HepG2 (cell line): ENCODE measurements at regions not wholly inside any gene's neighbourhood (a gene's known extent, or its start where the extent isn't known, plus 50 kb on each side); places are given as distances from the start of the nearest gene placed in this dataset.

ENCODE experiments used
- ATAC-seq: fragments of 200-7000 bp; cut with Tn5 transposase; 3 replicates; pipeline ENCODE4 v1.9.1; 2020; ENCODE audit warnings: mild to moderate bottlenecking, moderate library complexity
- BruUV-seq: library from RNA; stranded (reverse); fragments of 400-500 nt; replicated peaks from 2 replicates; lab custom pipeline; 2021; lab: Mats Ljungman, UMichigan
- CTCF ChIA-PET: fragments of 300-600 bp; formaldehyde crosslinking; extraction: SDS; loops from one replicate; lab custom pipeline; 2021; ENCODE audit warnings: low total read pairs, inconsistent platforms, low intra/inter-chr PET ratio; lab: Yijun Ruan, JAX
- POLR2A ChIA-PET: fragments of 350-600 bp; sonication (Branson Sonifier 250); formaldehyde crosslinking; loops from one replicate; lab custom pipeline; 2020; ENCODE audit warnings: antibody characterized with exemption, inconsistent platforms; lab: Yijun Ruan, JAX
- DNase-seq: peaks from one replicate; pipeline ENCODE4 v3.0.0-alpha.2; 2015; ENCODE audit warnings: low spot score
- FAIRE-seq: peaks from 3 replicates; lab custom pipeline; 2011; peaks lifted over from hg19 to GRCh38; lab: Jason Lieb, UNC
- H2AFZ ChIP-seq: one replicate; pipeline ENCODE4 v1.6.1; 2011; ENCODE audit warnings: low read length, inconsistent platforms
- H3K27ac ChIP-seq: fragments of 300-600 bp; 3 replicates; pipeline ENCODE4 v1.8.0; 2011; ENCODE audit warnings: mixed run types, mild to moderate bottlenecking, mixed read lengths, low read length, inconsistent platforms; ENCODE audit not compliant: insufficient read depth; ENCODE audit errors: extremely low read length
- H3K27me3 ChIP-seq, 2 experiments: fragments of 200-600 bp in 1 of 2; 2 replicates in 1 of 2; 3 replicates in 1 of 2; pipeline versions ENCODE4 v1.6.0 to v1.8.0; 2011; ENCODE audit warnings: low read length in 2 of 2, mild to moderate bottlenecking in 2 of 2, moderate library complexity in 2 of 2, inconsistent platforms in 1 of 2; ENCODE audit not compliant: insufficient read depth in 2 of 2, control insufficient read depth in 1 of 2
- H3K36me3 ChIP-seq, 2 experiments: fragments of 200-600 bp in 1 of 2; replicated peaks in 1 of 2; 2 replicates in 1 of 2; 3 replicates in 1 of 2; pipeline versions ENCODE4 v1.5.1 to v1.8.0; 2011; ENCODE audit warnings: low read length in 2 of 2, inconsistent platforms in 1 of 2; ENCODE audit not compliant: insufficient read depth in 2 of 2, control insufficient read depth in 1 of 2
- H3K4me1 ChIP-seq: 2 replicates; pipeline ENCODE4 v1.5.1; 2012; ENCODE audit warnings: low read length, inconsistent platforms; ENCODE audit not compliant: insufficient read depth
- H3K4me2 ChIP-seq: 2 replicates; pipeline ENCODE4 v1.6.0; 2011; ENCODE audit warnings: low read depth, low read length, inconsistent platforms
- H3K4me3 ChIP-seq, 3 experiments: fragments of 200-600 bp in 1 of 3; sonication (generic), shearing (Covaris generic) in 1 of 3; replicated peaks in 1 of 3; 2 replicates each; pipeline ENCODE4 v1.5.1; 2011 to 2016; ENCODE audit warnings: low read length in 3 of 3, inconsistent platforms in 2 of 3, low read depth in 2 of 3, mild to moderate bottlenecking in 2 of 3, control low read depth in 1 of 3, mixed read lengths in 1 of 3; ENCODE audit not compliant: insufficient read depth in 1 of 3
- H3K79me2 ChIP-seq: one replicate; pipeline ENCODE4 v1.6.1; 2011; ENCODE audit warnings: low read length, inconsistent platforms; ENCODE audit not compliant: insufficient read depth
- H3K9ac ChIP-seq: 2 replicates; pipeline ENCODE4 v1.6.0; 2011; ENCODE audit warnings: mild to moderate bottlenecking, low read depth, low read length, inconsistent platforms; ENCODE audit not compliant: insufficient read depth
- H3K9me3 ChIP-seq: 2 replicates; pipeline ENCODE4 v1.5.1; 2012; ENCODE audit warnings: mild to moderate bottlenecking, low read length
- H4K20me1 ChIP-seq: 2 replicates; pipeline ENCODE4 v1.6.0; 2011; ENCODE audit warnings: inconsistent platforms, mild to moderate bottlenecking, low read length, moderate library complexity; ENCODE audit not compliant: insufficient read depth
- ARNTL ChIP-seq: sonication (generic); formaldehyde crosslinking; IDR thresholded peaks from 2 replicates; pipeline ENCODE4 v1.4.0; 2020; ENCODE audit warnings: mild to moderate bottlenecking, missing genetic modification reagents
- ATF2 ChIP-seq: sonication (generic); formaldehyde crosslinking; IDR thresholded peaks from 2 replicates; pipeline ENCODE4 v1.4.0; 2020; ENCODE audit warnings: missing genetic modification reagents
- MAF1 ChIP-seq: sonication (generic); formaldehyde crosslinking; IDR thresholded peaks from 2 replicates; pipeline ENCODE4 v1.5.0; 2020; ENCODE audit warnings: missing genetic modification reagents, borderline replicate concordance
- MED13 ChIP-seq: sonication (generic); formaldehyde crosslinking; IDR thresholded peaks from 2 replicates; pipeline ENCODE4 v1.5.0; 2020; ENCODE audit warnings: missing genetic modification reagents
- NCOA1 ChIP-seq: sonication (generic); formaldehyde crosslinking; IDR thresholded peaks from 2 replicates; pipeline ENCODE4 v1.9.0; 2021; ENCODE audit warnings: missing genetic modification reagents
- PHF8 ChIP-seq: sonication (generic); formaldehyde crosslinking; IDR thresholded peaks from 2 replicates; pipeline ENCODE4 v1.5.0; 2020; ENCODE audit warnings: missing genetic modification reagents
- SP4 ChIP-seq: sonication (generic); formaldehyde crosslinking; IDR thresholded peaks from 2 replicates; pipeline ENCODE4 v1.8.1; 2023; ENCODE audit warnings: mild to moderate bottlenecking, missing genetic modification reagents
- TERF1 ChIP-seq: sonication (generic); formaldehyde crosslinking; IDR thresholded peaks from 2 replicates; pipeline ENCODE4 v1.8.0; 2022; ENCODE audit warnings: mild to moderate bottlenecking, missing genetic modification reagents, moderate library complexity
- ZBTB2 ChIP-seq: sonication (generic); formaldehyde crosslinking; IDR thresholded peaks from 2 replicates; pipeline ENCODE4 v1.8.0; 2022; ENCODE audit warnings: low read depth, missing genetic modification reagents
- ZFP36L2 ChIP-seq: sonication (generic); formaldehyde crosslinking; IDR thresholded peaks from 2 replicates; pipeline ENCODE4 v1.4.0; 2020; ENCODE audit warnings: missing genetic modification reagents
- ZNF142 ChIP-seq: sonication (generic); formaldehyde crosslinking; IDR thresholded peaks from 2 replicates; pipeline ENCODE4 v1.4.0; 2020; ENCODE audit warnings: missing genetic modification reagents
- ZNF496 ChIP-seq: sonication (generic); formaldehyde crosslinking; IDR thresholded peaks from 2 replicates; pipeline ENCODE4 v1.8.1; 2023; ENCODE audit warnings: mild to moderate bottlenecking, moderate library complexity, missing genetic modification reagents; ENCODE audit not compliant: insufficient replicate concordance
- ZNF577 ChIP-seq: sonication (generic); formaldehyde crosslinking; IDR thresholded peaks from 2 replicates; pipeline ENCODE4 v1.4.0; 2020; ENCODE audit warnings: mild to moderate bottlenecking, low read depth, missing genetic modification reagents, borderline replicate concordance
- ZNF614 ChIP-seq: IDR thresholded peaks from 2 replicates; pipeline ENCODE4 v1.6.1; 2018; ENCODE audit warnings: missing biosample characterization, missing genetic modification reagents, inconsistent platforms, borderline replicate concordance
- ZNF776 ChIP-seq: sonication (generic); formaldehyde crosslinking; IDR thresholded peaks from 2 replicates; pipeline ENCODE4 v1.4.0; 2020; ENCODE audit warnings: mild to moderate bottlenecking, missing genetic modification reagents
- WGBS: methylation state at CpG from one replicate; pipeline ENCODE4 v1.1.6; 2017; ENCODE audit warnings: low lambda C conversion rate; 5-methylcytosine and 5-hydroxymethylcytosine counted together
- in situ Hi-C: cut with HindIII; loops from 2 replicates; pipeline ENCODE4 v1.10.0; 2017; ENCODE audit warnings: low pct_unique_long_range_greater_than_20kb; ENCODE audit not compliant: extremely low pct_ligation_motif_present
- intact Hi-C: fragments of 100-400 bp; cut with micrococcal nuclease; formaldehyde crosslinking; loops from one replicate; pipeline ENCODE4 v1.10.0; 2022; ENCODE audit not compliant: unreplicated experiment

DNA sequence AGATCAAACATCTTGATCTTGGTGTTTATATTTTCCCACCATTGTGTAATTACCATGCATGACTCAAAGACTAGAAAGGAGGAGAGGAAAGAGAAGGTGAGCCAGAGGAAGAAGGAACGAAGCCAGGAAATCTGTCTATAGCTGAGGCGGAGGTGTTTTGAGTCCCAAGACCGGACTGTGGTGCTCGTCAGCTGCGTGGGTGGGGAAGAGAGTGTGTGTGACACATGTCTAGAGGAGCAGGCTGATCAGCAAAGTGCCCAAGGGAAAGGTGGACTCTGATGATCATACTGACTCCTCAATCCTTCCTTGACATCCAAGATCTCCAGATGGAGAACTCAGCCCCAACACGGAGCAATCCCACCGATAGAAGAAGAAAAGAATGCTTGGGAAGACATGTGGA lies 189.5 kb upstream of the MINDY3 start (continued):
- no peak for TF ChIP-seq ZBTB2 (CRISPR knock-in tag)

GRCh38 chr10:16063350-16063749 lies 203.0 kb upstream of the MINDY3 start:
- no TSS peak for BruUV-seq
- Histone ChIP-seq H3K36me3 (no peaks in the 10 kb centered on the region), H3K27ac (no peak overlapping the region), H3K27me3 (no peaks in the 10 kb centered on the region), H3K4me2 (no peak overlapping the region), H4K20me1 (no peaks in the 10 kb centered on the region), H3K9ac (no peak overlapping the region), H3K79me2 (no peaks in the 10 kb centered on the region), H3K4me1 (no peaks in the 10 kb centered on the region), H2AFZ (no peak overlapping the region), H3K4me3 (no peak overlapping the region), H3K9me3 (no peaks in the 10 kb centered on the region)
- ChIA-PET CTCF (no interaction called here), POLR2A (no interaction called here)
- FAIRE-seq (no peak), DNase-seq (no peak), ATAC-seq (no peak)
- WGBS = 11% methylated on average over 1 of the region's 1 CpG
- intact Hi-C loops = no loop called here
- in situ Hi-C loops = no loop called here
- TF ChIP-seq ZNF577 (CRISPR knock-in tag) (no peak), NCOA1 (CRISPR knock-in tag) (no peak), PHF8 (CRISPR knock-in tag) (no peak), ZNF614 (CRISPR knock-in tag) (no peak), ZNF496 (CRISPR knock-in tag) (no peak), MAF1 (no peak), SP4 (CRISPR knock-in tag) (no peak), ARNTL (no peak), ATF2 (CRISPR knock-in tag) (no peak), ZNF142 (no peak), TERF1 (CRISPR knock-in tag) (no peak), ZNF776 (no peak), MED13 (CRISPR knock-in tag) (no peak), ZFP36L2 (CRISPR knock-in tag) (no peak)
